ENCODE measurements at regions not wholly inside any gene's neighbourhood (a gene's known extent, or its start where the extent isn't known, plus 50 kb on each side); places are given as distances from the start of the nearest gene placed in this dataset.

- H3K27me3 Mint-ChIP-seq, result no peaks in the 10 kb centered on the region
- DNase-seq, result no peak
- ChIA-PET CTCF (no interaction called here), POLR2A (no interaction called here)
- no peak for TF ChIP-seq CTCF (IDR thresholded peaks at IDR 0.05)
- intact Hi-C loops (cut with DNase I, micrococcal nuclease), result no loop called here
- H3K4me3 Mint-ChIP-seq, result no peak overlapping the region
- H3K27ac Mint-ChIP-seq, result no peak overlapping the region
- H3K36me3 ChIP-seq (ENCODE audit: insufficient read depth, low read length), result peaks cover 28% of the 10 kb centered on the region
- no peak for ATAC-seq (ENCODE audit: poor library complexity)
- no peaks in the 10 kb centered on the region for H3K4me1 Mint-ChIP-seq (ENCODE audit: low read depth)
- peaks cover 71% of the 10 kb centered on the region for H3K36me3 Mint-ChIP-seq (ENCODE audit: low read depth)
- peaks cover 0 to 3% of the 10 kb centered on the region in 2 experiments for H3K9me3 ChIP-seq (ENCODE audit: control insufficient read depth in 1 of 2, insufficient read depth in 1 of 2, low read length in 2 of 2)
- H3K9me3 Mint-ChIP-seq, result no peaks in the 10 kb centered on the region
- H3K27me3 ChIP-seq (ENCODE audit: control insufficient read depth in 1 of 2, insufficient read depth in 2 of 2, low read length in 2 of 2), result no peaks in the 10 kb centered on the region
- no peak overlapping the region for H3K4me3 ChIP-seq (ENCODE audit: low read length)
- no peak overlapping the region for H3K27ac ChIP-seq (ENCODE audit: low read depth in 1 of 2, low read length in 2 of 2)
- no peaks in the 10 kb centered on the region for H3K4me1 ChIP-seq (ENCODE audit: insufficient read depth, low read length)
These were observed 256.3 kb upstream of the RGS6 start for GRCh38 chr14:71675900-71676287.

GRCh38 chr14:71680736-71681387 lies 251.4 kb upstream of the RGS6 start:
- intact Hi-C loops (cut with DNase I, micrococcal nuclease), result no loop called here
- H3K27me3 Mint-ChIP-seq, result no peaks in the 10 kb centered on the region
- no peak overlapping the region for H3K27ac Mint-ChIP-seq
- Histone ChIP-seq H3K27ac (ENCODE audit: low read depth in 1 of 2, low read length in 2 of 2) (no peak overlapping the region), H3K36me3 (ENCODE audit: insufficient read depth, low read length) (peaks cover 17% of the 10 kb centered on the region), H3K4me3 (ENCODE audit: low read length) (no peak overlapping the region), H3K4me1 (ENCODE audit: insufficient read depth, low read length) (no peaks in the 10 kb centered on the region), H3K9me3 (ENCODE audit: control insufficient read depth in 1 of 2, insufficient read depth in 1 of 2, low read length in 2 of 2) (no peaks in the 10 kb centered on the region), H3K27me3 (ENCODE audit: control insufficient read depth in 1 of 2, insufficient read depth in 2 of 2, low read length in 2 of 2) (no peaks in the 10 kb centered on the region)
- peaks cover 50% of the 10 kb centered on the region for H3K36me3 Mint-ChIP-seq (ENCODE audit: low read depth)
- ATAC-seq (ENCODE audit: poor library complexity) (no peak), DNase-seq (no peak)
- no peak for TF ChIP-seq CTCF (IDR thresholded peaks at IDR 0.05)
- H3K4me1 Mint-ChIP-seq (ENCODE audit: low read depth), result no peaks in the 10 kb centered on the region
- H3K9me3 Mint-ChIP-seq, result no peaks in the 10 kb centered on the region
- H3K4me3 Mint-ChIP-seq, result no peak overlapping the region
- CTCF ChIA-PET, result no interaction called here
- POLR2A ChIA-PET, result no interaction called here

GRCh38 chr14:71682337-71682736 lies 249.9 kb upstream of the RGS6 start:
- Mint-ChIP-seq H3K27ac (no peak overlapping the region), H3K4me3 (no peak overlapping the region), H3K36me3 (ENCODE audit: low read depth) (peaks cover 55% of the 10 kb centered on the region), H3K27me3 (no peaks in the 10 kb centered on the region), H3K4me1 (ENCODE audit: low read depth) (no peaks in the 10 kb centered on the region), H3K9me3 (no peaks in the 10 kb centered on the region)
- DNase-seq, result no peak
- Histone ChIP-seq H3K9me3 (ENCODE audit: control insufficient read depth in 1 of 2, insufficient read depth in 1 of 2, low read length in 2 of 2) (no peaks in the 10 kb centered on the region), H3K27ac (ENCODE audit: low read depth in 1 of 2, low read length in 2 of 2) (no peak overlapping the region), H3K36me3 (ENCODE audit: insufficient read depth, low read length) (peaks cover 20% of the 10 kb centered on the region), H3K4me1 (ENCODE audit: insufficient read depth, low read length) (no peaks in the 10 kb centered on the region), H3K27me3 (ENCODE audit: control insufficient read depth in 1 of 2, insufficient read depth in 2 of 2, low read length in 2 of 2) (no peaks in the 10 kb centered on the region), H3K4me3 (ENCODE audit: low read length) (no peak overlapping the region)
- intact Hi-C loops (cut with DNase I, micrococcal nuclease), result no loop called here
- CTCF ChIA-PET, result no interaction called here
- POLR2A ChIA-PET, result no interaction called here
- no peak for ATAC-seq (ENCODE audit: poor library complexity)
- TF ChIP-seq CTCF (IDR thresholded peaks at IDR 0.05), result no peak
